H1 (cell line): ENCODE measurements at regions not wholly inside any gene's neighbourhood (a gene's known extent, or its start where the extent isn't known, plus 50 kb on each side); places are given as distances from the start of the nearest gene placed in this dataset.

Experiments used
- CTCF ChIA-PET: fragments of 300-600 bp; sonication (Branson Sonifier 250); formaldehyde crosslinking; loops from one replicate; lab custom pipeline; 2021; ENCODE audit not compliant: partially characterized antibody; lab: Charles Lee
- POLR2A ChIA-PET: fragments of 300-600 bp; sonication (Branson Sonifier 250); formaldehyde crosslinking; loops from one replicate; lab custom pipeline; 2021; ENCODE audit warnings: inconsistent platforms; ENCODE audit not compliant: partially characterized antibody; lab: Charles Lee
- DNase-seq, 2 experiments: peaks; one replicate each; pipeline versions ENCODE4 v3.0.0 to v3.0.0-alpha.2; 2010 to 2022; ENCODE audit warnings: low spot score in 2 of 2, low read depth in 1 of 2, mixed read lengths in 1 of 2
- FAIRE-seq: peaks from 2 replicates; lab custom pipeline; 2011; peaks lifted over from hg19 to GRCh38; lab: Jason Lieb, UNC
- H2AFZ ChIP-seq: 2 replicates; pipeline ENCODE4 v1.8.1; 2012; ENCODE audit warnings: low read length, inconsistent platforms
- H2AK5ac ChIP-seq: 2 replicates; pipeline ENCODE4 v1.6.1; 2013; ENCODE audit warnings: low read depth, low read length
- H2BK120ac ChIP-seq: replicated peaks from 2 replicates; pipeline ENCODE3; 2013; ENCODE audit warnings: low read depth, low read length, inconsistent platforms
- H2BK12ac ChIP-seq: 2 replicates; pipeline ENCODE4 v1.6.1; 2013; ENCODE audit warnings: low read depth, low read length
- H2BK15ac ChIP-seq: 2 replicates; pipeline ENCODE4 v1.6.1; 2013; ENCODE audit warnings: low read length
- H2BK20ac ChIP-seq: 2 replicates; pipeline ENCODE4 v1.6.1; 2013; ENCODE audit warnings: low read length
- H2BK5ac ChIP-seq: 2 replicates; pipeline ENCODE4 v1.6.1; 2013; ENCODE audit warnings: low read depth, low read length
- H3K14ac ChIP-seq: 2 replicates; pipeline ENCODE4 v1.6.1; 2013; ENCODE audit warnings: inconsistent platforms; ENCODE audit not compliant: insufficient read length
- H3K18ac ChIP-seq: 2 replicates; pipeline ENCODE4 v1.6.1; 2013; ENCODE audit warnings: low read length; ENCODE audit errors: extremely low read depth
- H3K23ac ChIP-seq: 2 replicates; pipeline ENCODE4 v1.6.1; 2013; ENCODE audit warnings: inconsistent platforms; ENCODE audit not compliant: insufficient read length
- H3K23me2 ChIP-seq: 2 replicates; pipeline ENCODE4 v1.6.1; 2013; ENCODE audit warnings: low read depth, low read length
- H3K27ac ChIP-seq: 2 replicates; pipeline ENCODE4 v1.6.1; 2011; ENCODE audit warnings: low read depth, low read length, inconsistent platforms
- H3K27me3 ChIP-seq, 4 experiments: replicated peaks in 1 of 4; 1 replicate in 1 of 4; 2 replicates in 3 of 4; pipeline versions ENCODE4 v1.6.1 to v1.8.1; 2011 to 2013; ENCODE audit warnings: low read length in 3 of 4, mild to moderate bottlenecking in 3 of 4, inconsistent platforms in 2 of 4, mixed read lengths in 2 of 4, moderate library complexity in 1 of 4; ENCODE audit not compliant: control insufficient read depth in 3 of 4, insufficient read depth in 3 of 4; ENCODE audit errors: extremely low read depth in 1 of 4
- H3K36me3 ChIP-seq, 4 experiments: 2 replicates each; pipeline versions ENCODE4 v1.6.1 to v1.8.1; 2011 to 2013; ENCODE audit warnings: mild to moderate bottlenecking in 4 of 4, low read length in 3 of 4, moderate library complexity in 2 of 4, control low read depth in 1 of 4, inconsistent platforms in 1 of 4; ENCODE audit not compliant: insufficient read depth in 4 of 4, control insufficient read depth in 2 of 4
- H3K4ac ChIP-seq: replicated peaks from 2 replicates; pipeline ENCODE3; 2013; ENCODE audit warnings: low read length, low read depth, mixed read lengths, inconsistent platforms; ENCODE audit not compliant: insufficient read length
- H3K4me1 ChIP-seq, 4 experiments: replicated peaks in 1 of 4; 1 replicate in 1 of 4; 2 replicates in 3 of 4; pipeline versions ENCODE4 v1.6.1 to v1.8.1; 2011 to 2013; ENCODE audit warnings: low read length in 3 of 4, inconsistent platforms in 2 of 4, mixed read lengths in 1 of 4; ENCODE audit not compliant: insufficient read depth in 4 of 4, control insufficient read depth in 3 of 4
- H3K4me2 ChIP-seq, 2 experiments: 2 replicates each; pipeline versions ENCODE4 v1.6.1 to v1.8.1; 2011 to 2013; ENCODE audit warnings: low read depth in 2 of 2, low read length in 2 of 2, control low read depth in 1 of 2, inconsistent platforms in 1 of 2, mild to moderate bottlenecking in 1 of 2; ENCODE audit not compliant: insufficient read depth in 1 of 2
- H3K4me3 ChIP-seq, 4 experiments: fragments of 200-600, 300-600 bp in 1 of 4; sonication (generic), shearing (Covaris generic), sonication (Bioruptor Twin) in 1 of 4; 2 replicates each; pipeline versions ENCODE4 v1.5.1 to v1.8.1; 2011 to 2016; ENCODE audit warnings: low read length in 4 of 4, low read depth in 3 of 4, control low read depth in 2 of 4, inconsistent platforms in 2 of 4, mild to moderate bottlenecking in 2 of 4, mixed read lengths in 1 of 4, moderate library complexity in 1 of 4; ENCODE audit not compliant: insufficient read depth in 2 of 4; ENCODE audit errors: extremely low read depth in 1 of 4
- H3K56ac ChIP-seq: replicated peaks from 2 replicates; pipeline ENCODE3; 2013; ENCODE audit warnings: low read depth, mild to moderate bottlenecking, mixed read lengths, low read length, inconsistent platforms; ENCODE audit not compliant: insufficient read length
- H3K79me1 ChIP-seq: 2 replicates; pipeline ENCODE4 v1.6.1; 2013; ENCODE audit warnings: low read depth, low read length, control low read depth
- H3K79me2 ChIP-seq, 2 experiments: 2 replicates each; pipeline versions ENCODE4 v1.6.1 to v1.8.1; 2012 to 2013; ENCODE audit warnings: low read length in 2 of 2, mild to moderate bottlenecking in 2 of 2, inconsistent platforms in 1 of 2; ENCODE audit not compliant: insufficient read depth in 2 of 2, control insufficient read depth in 1 of 2
- H3K9ac ChIP-seq, 4 experiments: replicated peaks in 1 of 4; 1 replicate in 1 of 4; 2 replicates in 3 of 4; pipeline versions ENCODE4 v1.6.1 to v1.8.1; 2011 to 2013; ENCODE audit warnings: low read depth in 3 of 4, low read length in 3 of 4, control low read depth in 2 of 4, mild to moderate bottlenecking in 2 of 4, moderate library complexity in 2 of 4, inconsistent platforms in 1 of 4; ENCODE audit errors: extremely low read depth in 1 of 4
- H3K9me3 ChIP-seq, 2 experiments: 2 replicates each; pipeline versions ENCODE4 v1.6.1 to v1.8.1; 2012 to 2013; ENCODE audit warnings: mild to moderate bottlenecking in 2 of 2, moderate library complexity in 2 of 2, control low read depth in 1 of 2, inconsistent platforms in 1 of 2, low read depth in 1 of 2, low read length in 1 of 2, mixed read lengths in 1 of 2; ENCODE audit not compliant: insufficient read depth in 2 of 2
- H4K20me1 ChIP-seq, 2 experiments: replicated peaks in 1 of 2; 2 replicates each; pipeline versions ENCODE3 to v1.8.1; 2011 to 2013; ENCODE audit warnings: inconsistent platforms in 2 of 2, low read length in 2 of 2, mild to moderate bottlenecking in 1 of 2; ENCODE audit not compliant: insufficient read depth in 2 of 2, control insufficient read depth in 1 of 2
- H4K5ac ChIP-seq: 2 replicates; pipeline ENCODE4 v1.6.1; 2013; ENCODE audit warnings: low read length, low read depth, mixed read lengths, inconsistent platforms; ENCODE audit not compliant: insufficient read length
- H4K8ac ChIP-seq: 2 replicates; pipeline ENCODE4 v1.8.0; 2013; ENCODE audit warnings: mild to moderate bottlenecking, moderate library complexity, low read length, inconsistent platforms; ENCODE audit not compliant: insufficient read depth; ENCODE audit errors: extremely low read depth
- H4K91ac ChIP-seq: replicated peaks from 2 replicates; pipeline ENCODE3; 2013; ENCODE audit warnings: low read length, mixed read lengths, inconsistent platforms; ENCODE audit not compliant: insufficient read length
- CHD1 ChIP-seq: IDR thresholded peaks from 2 replicates; pipeline ENCODE4 v1.6.1; 2012; ENCODE audit warnings: low read depth, low read length, improper control_type of control experiment
- POLR2A ChIP-seq, 2 experiments: IDR thresholded peaks; 1 replicate in 1 of 2; 2 replicates in 1 of 2; pipeline ENCODE4 v1.6.1; 2011; ENCODE audit warnings: low read depth in 2 of 2, low read length in 2 of 2, mild to moderate bottlenecking in 2 of 2; ENCODE audit errors: control extremely low read depth in 1 of 2
- RNF2 ChIP-seq: fragments of 200-900, 300-1000 bp; sonication (generic); IDR thresholded peaks from 2 replicates; pipeline ENCODE4 v1.7.1; 2016; ENCODE audit warnings: borderline replicate concordance, low read depth, mild to moderate bottlenecking, antibody characterized with exemption, low read length; ENCODE audit not compliant: poor library complexity, severe bottlenecking; ENCODE audit errors: missing control alignments
- RXRA ChIP-seq: IDR thresholded peaks from 2 replicates; pipeline ENCODE4 v1.6.1; 2011; ENCODE audit warnings: low read depth, mild to moderate bottlenecking, low read length, moderate library complexity; ENCODE audit not compliant: insufficient read depth
- SIX5 ChIP-seq: IDR thresholded peaks from 2 replicates; pipeline ENCODE4 v1.6.1; 2011; ENCODE audit warnings: mild to moderate bottlenecking, low read depth, low read length
- WGBS, 2 experiments: shearing (Covaris generic) in 1 of 2; methylation state at CpG; one replicate each; pipeline versions ENCODE4 v1.1.6 to v1.1.7; 2013 to 2015; ENCODE audit warnings: low lambda C conversion rate in 2 of 2, mixed read lengths in 2 of 2, inconsistent platforms in 1 of 2, low coverage in 1 of 2, missing lambda C conversion rate in 1 of 2; ENCODE audit not compliant: insufficient replicate concordance in 2 of 2, insufficient coverage in 1 of 2, insufficient read length in 1 of 2; ENCODE audit errors: extremely low coverage in 1 of 2, missing lambda C conversion rate in 1 of 2; 5-methylcytosine and 5-hydroxymethylcytosine counted together

- ChIA-PET CTCF (interaction anchor here (0.7 to 1.1 kb wide), 3 partner anchors 19 to 282 kb away, joined by 3 read pairs; no protein-coding TSS in a partner anchor), POLR2A (no interaction called here)
- Histone ChIP-seq H3K56ac (no peak overlapping the region), H3K4ac (no peak overlapping the region), H2BK5ac (no peak overlapping the region), H3K79me1 (no peaks in the 10 kb centered on the region), H3K18ac (no peak overlapping the region), H2BK120ac (no peak overlapping the region), H3K4me3 (no peak overlapping the region), H3K36me3 (no peaks in the 10 kb centered on the region), H4K5ac (no peak overlapping the region), H3K14ac (no peak overlapping the region), H3K27me3 (no peaks in the 10 kb centered on the region), H4K20me1 (no peaks in the 10 kb centered on the region), H2AK5ac (no peak overlapping the region), H3K9ac (no peak overlapping the region), H3K9me3 (peaks cover 2 to 6% of the 10 kb centered on the region in 2 experiments; a peak in 1 of 4 replicates), H3K27ac (no peak overlapping the region), H4K8ac (no peak overlapping the region), H4K91ac (no peak overlapping the region), H3K4me1 (peaks cover 0 to 8% (median 3%) of the 10 kb centered on the region in 4 experiments; a peak in 3 of 7 replicates), H3K4me2 (no peak overlapping the region), H2AFZ (no peak overlapping the region), H2BK20ac (no peak overlapping the region)
- no peak for DNase-seq
- FAIRE-seq, result no peak
- 78% methylated on average over 4 of the region's 4 CpGs; no CpG with 5 or more reads in 1 of the 2 experiments for WGBS, 2 experiments
- TF ChIP-seq CHD1 (no peak), RNF2 (no peak), POLR2A (IDR thresholded peaks at IDR 0.05; ENCODE audit: control extremely low read depth in 1 of 2, low read depth in 2 of 2, low read length in 2 of 2) (no peak), RXRA (no peak), SIX5 (no peak)
- TF ChIP-seq, all 59 proteins: peak for 0
- Histone ChIP-seq H3K23ac (no peak overlapping the region), H3K23me2 (no peaks in the 10 kb centered on the region), H2BK15ac (no peak overlapping the region), H2BK12ac (no peak overlapping the region), H3K79me2 (no peaks in the 10 kb centered on the region)
These were observed 235.3 kb upstream of the FOXN3 start for GRCh38 chr14:89652352-89652751.
